MM.1S (cell line): ENCODE measurements at regions not wholly inside any gene's neighbourhood (a gene's known extent, or its start where the extent isn't known, plus 50 kb on each side); places are given as distances from the start of the nearest gene placed in this dataset.

Experiments used
- EZH2 ChIP-seq: fragments of 300-600 bp; sonication (generic); optimal IDR thresholded peaks from 2 replicates; pipeline ENCODE3; 2017; ENCODE audit warnings: low read depth, mild to moderate bottlenecking, antibody characterized with exemption, low read length, mixed read lengths
- EZH2phosphoT487 ChIP-seq: fragments of 300-600 bp; sonication (generic); IDR thresholded peaks from 2 replicates; pipeline ENCODE4 v1.6.1; 2018; ENCODE audit warnings: antibody characterized with exemption, low read length

- TF ChIP-seq EZH2 (no peak), EZH2phosphoT487 (no peak)
Measured at GRCh38 chr1:82486969-82487368, 686.2 kb downstream of the ADGRL2 start.
